Lung (tissue), 11 donors: ENCODE measurements at regions not wholly inside any gene's neighbourhood (a gene's known extent, or its start where the extent isn't known, plus 50 kb on each side); places are given as distances from the start of the nearest gene placed in this dataset.

Source experiments
- ATAC-seq: fragments of 200-7000 bp; cut with Tn5 transposase; one replicate; pipeline ENCODE4 v1.9.1; 2020; ENCODE audit warnings: moderate number of reproducible peaks; ENCODE audit not compliant: insufficient read depth, low FRiP score
- DNase-seq, 3 donors: peaks; one replicate each; pipeline ENCODE4 v3.0.0-alpha.2; 2013 to 2017
- H3K27ac ChIP-seq, 2 donors: one replicate each; pipeline ENCODE4 v1.5.1; 2013; ENCODE audit warnings: mild to moderate bottlenecking in 2 of 2, moderate library complexity in 2 of 2, control low read depth in 1 of 2, inconsistent platforms in 1 of 2, low read depth in 1 of 2, low read length in 1 of 2
- H3K27me3 ChIP-seq, 3 donors: one replicate each; pipeline ENCODE4 v1.5.1; 2013; ENCODE audit warnings: low read length in 2 of 3; ENCODE audit not compliant: control insufficient read depth in 3 of 3, insufficient read depth in 3 of 3
- H3K36me3 ChIP-seq, 4 donors: one replicate each; pipeline ENCODE4 v1.5.1; 2013; ENCODE audit warnings: low read length in 4 of 4, mild to moderate bottlenecking in 1 of 4, moderate library complexity in 1 of 4; ENCODE audit not compliant: control insufficient read depth in 4 of 4, insufficient read depth in 4 of 4
- H3K4me1 ChIP-seq, 5 donors: one replicate each; pipeline ENCODE4 v1.5.1; 2013; ENCODE audit warnings: low read length in 5 of 5, mild to moderate bottlenecking in 2 of 5, moderate library complexity in 1 of 5; ENCODE audit not compliant: control insufficient read depth in 5 of 5, insufficient read depth in 5 of 5
- H3K4me3 ChIP-seq: one replicate; pipeline ENCODE4 v1.5.1; 2013; ENCODE audit warnings: mild to moderate bottlenecking, control low read depth, moderate library complexity
- H3K9ac ChIP-seq, 2 donors: one replicate each; pipeline ENCODE4 v1.5.1; 2013; ENCODE audit warnings: low read length in 2 of 2, control low read depth in 1 of 2; ENCODE audit not compliant: insufficient read depth in 1 of 2
- H3K9me3 ChIP-seq, 4 donors: one replicate each; pipeline ENCODE4 v1.5.1; 2013; ENCODE audit warnings: low read length in 3 of 4, mild to moderate bottlenecking in 1 of 4, moderate library complexity in 1 of 4; ENCODE audit not compliant: control insufficient read depth in 4 of 4, insufficient read depth in 3 of 4
- WGBS, 2 donors: extraction: QIAGEN DNeasy Blood & Tissue Kit; methylation state at CpG; one replicate each; pipeline ENCODE4 v1.1.7; 2013; 5-methylcytosine and 5-hydroxymethylcytosine counted together
- TF ChIP-seq, protein P1 (sequence below): IDR thresholded peaks from 2 replicates; pipeline ENCODE4 v1.5.1; 2012; ENCODE audit warnings: mild to moderate bottlenecking; ENCODE audit errors: control extremely low read depth, extremely low read depth
- donor health status: control.
- donor health status: control.
- donor health status: Bipolar disorder and iron deficiency.
- donor health status: healthy.
- donor health status: DM: yes; HTN: yes; CAD: no.

GRCh38 chr10:64365663-64366062 lies 844.5 kb downstream of the REEP3 start:
- 89 to 94% methylated on average over 3 of the region's 3 CpGs for WGBS, 2 donors
- no peaks in the 10 kb centered on the region for H3K27me3 ChIP-seq
- H3K4me1 ChIP-seq = peaks cover 0 to 6% (median 0%) of the 10 kb centered on the region in 5 donors
- no peak for DNase-seq
- no peak overlapping the region for H3K27ac ChIP-seq
- TF ChIP-seq, protein P1, sequence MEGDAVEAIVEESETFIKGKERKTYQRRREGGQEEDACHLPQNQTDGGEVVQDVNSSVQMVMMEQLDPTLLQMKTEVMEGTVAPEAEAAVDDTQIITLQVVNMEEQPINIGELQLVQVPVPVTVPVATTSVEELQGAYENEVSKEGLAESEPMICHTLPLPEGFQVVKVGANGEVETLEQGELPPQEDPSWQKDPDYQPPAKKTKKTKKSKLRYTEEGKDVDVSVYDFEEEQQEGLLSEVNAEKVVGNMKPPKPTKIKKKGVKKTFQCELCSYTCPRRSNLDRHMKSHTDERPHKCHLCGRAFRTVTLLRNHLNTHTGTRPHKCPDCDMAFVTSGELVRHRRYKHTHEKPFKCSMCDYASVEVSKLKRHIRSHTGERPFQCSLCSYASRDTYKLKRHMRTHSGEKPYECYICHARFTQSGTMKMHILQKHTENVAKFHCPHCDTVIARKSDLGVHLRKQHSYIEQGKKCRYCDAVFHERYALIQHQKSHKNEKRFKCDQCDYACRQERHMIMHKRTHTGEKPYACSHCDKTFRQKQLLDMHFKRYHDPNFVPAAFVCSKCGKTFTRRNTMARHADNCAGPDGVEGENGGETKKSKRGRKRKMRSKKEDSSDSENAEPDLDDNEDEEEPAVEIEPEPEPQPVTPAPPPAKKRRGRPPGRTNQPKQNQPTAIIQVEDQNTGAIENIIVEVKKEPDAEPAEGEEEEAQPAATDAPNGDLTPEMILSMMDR = no peak
- no peak overlapping the region for H3K9ac ChIP-seq
- H3K9me3 ChIP-seq = no peaks in the 10 kb centered on the region
- H3K4me3 ChIP-seq = no peak overlapping the region
- ATAC-seq = no peak
- no peaks in the 10 kb centered on the region for H3K36me3 ChIP-seq

DNA sequence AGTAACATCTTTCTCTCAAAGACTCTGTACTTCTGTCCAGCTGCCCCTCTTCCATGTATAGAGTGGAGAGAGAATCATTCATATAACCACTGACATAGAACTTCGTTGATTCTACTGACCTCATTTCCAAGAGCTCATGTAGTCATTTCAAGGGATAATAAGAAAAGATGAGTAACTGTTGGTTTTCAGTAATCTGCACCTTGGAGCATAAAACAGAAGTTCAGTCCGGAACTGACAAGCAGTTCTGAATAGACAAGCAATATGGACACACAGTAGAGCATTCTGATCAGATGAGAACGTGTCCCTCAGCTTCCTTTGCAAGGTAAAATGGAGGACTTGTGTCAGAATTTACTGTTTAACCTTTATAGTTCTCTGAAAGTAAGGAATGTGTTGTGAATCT lies 847.1 kb downstream of the REEP3 start:
- ATAC-seq = no peak
- Histone ChIP-seq H3K9ac (no peak overlapping the region), H3K4me1 (peaks cover 0 to 6% (median 0%) of the 10 kb centered on the region in 5 donors), H3K9me3 (no peaks in the 10 kb centered on the region), H3K27me3 (no peaks in the 10 kb centered on the region), H3K36me3 (no peaks in the 10 kb centered on the region), H3K4me3 (no peak overlapping the region), H3K27ac (no peak overlapping the region)
- TF ChIP-seq, protein P1 = no peak
- no peak for DNase-seq
- WGBS, 2 donors = 76 to 84% methylated on average over 3 of the region's 3 CpGs

GRCh38 chr10:64369885-64370773 lies 848.9 kb downstream of the REEP3 start:
- 52 to 53% methylated on average over 1 of the region's 1 CpG for WGBS, 2 donors
- H3K4me3 ChIP-seq = no peak overlapping the region
- peaks cover 0 to 3% (median 0%) of the 10 kb centered on the region in 4 donors for H3K9me3 ChIP-seq
- peaks cover 0 to 6% (median 0%) of the 10 kb centered on the region in 5 donors for H3K4me1 ChIP-seq
- H3K27ac ChIP-seq = no peak overlapping the region
- no peaks in the 10 kb centered on the region for H3K36me3 ChIP-seq
- ATAC-seq (no peak), DNase-seq (peak in 2 of 3 donors; percentile 22 to 32)
- H3K9ac ChIP-seq = no peak overlapping the region
- no peaks in the 10 kb centered on the region for H3K27me3 ChIP-seq
- TF ChIP-seq, protein P1 = no peak
